G401 (cell line): ENCODE measurements at regions not wholly inside any gene's neighbourhood (a gene's known extent, or its start where the extent isn't known, plus 50 kb on each side); places are given as distances from the start of the nearest gene placed in this dataset.
"Not testable (repeated sequence)": the region's sequence is repeated elsewhere in the genome, so short reads cannot be mapped to it uniquely, and the experiment has no call there.

Source experiments
- DNase-seq: peaks from one replicate; pipeline ENCODE4 v3.0.0-alpha.2; 2015; ENCODE audit warnings: low spot score
- in situ Hi-C: cut with HindIII; loops from 2 replicates; pipeline ENCODE4 v1.10.0; 2016; ENCODE audit warnings: low sequenced_read_pairs, mixed read lengths

- DNase-seq = no peak
- in situ Hi-C loops = no loop called here
Measured at GRCh38 chr11:121887569-121887968, 228.4 kb downstream of the BLID start.

DNA sequence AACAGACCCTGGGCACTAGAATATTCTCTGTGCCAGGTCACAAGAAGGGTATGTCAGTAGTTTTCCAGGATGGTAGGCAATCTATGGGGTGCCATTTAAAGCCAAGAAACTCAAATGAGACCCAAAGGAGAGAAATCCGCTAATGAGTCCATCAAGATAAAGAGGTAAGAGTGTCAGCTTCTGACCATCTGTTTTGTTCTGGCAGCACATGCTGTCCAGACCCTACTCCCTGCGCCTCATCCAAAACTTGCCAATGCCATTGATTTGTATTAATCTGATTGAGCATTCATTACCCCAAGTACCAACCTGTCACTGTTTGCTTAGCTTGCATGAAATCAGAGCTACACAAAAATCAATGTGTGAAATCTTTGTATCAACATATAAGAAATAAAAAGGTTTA lies 229.0 kb downstream of the BLID start:
- in situ Hi-C loops = no loop called here
- DNase-seq = peak; percentile 66

DNA sequence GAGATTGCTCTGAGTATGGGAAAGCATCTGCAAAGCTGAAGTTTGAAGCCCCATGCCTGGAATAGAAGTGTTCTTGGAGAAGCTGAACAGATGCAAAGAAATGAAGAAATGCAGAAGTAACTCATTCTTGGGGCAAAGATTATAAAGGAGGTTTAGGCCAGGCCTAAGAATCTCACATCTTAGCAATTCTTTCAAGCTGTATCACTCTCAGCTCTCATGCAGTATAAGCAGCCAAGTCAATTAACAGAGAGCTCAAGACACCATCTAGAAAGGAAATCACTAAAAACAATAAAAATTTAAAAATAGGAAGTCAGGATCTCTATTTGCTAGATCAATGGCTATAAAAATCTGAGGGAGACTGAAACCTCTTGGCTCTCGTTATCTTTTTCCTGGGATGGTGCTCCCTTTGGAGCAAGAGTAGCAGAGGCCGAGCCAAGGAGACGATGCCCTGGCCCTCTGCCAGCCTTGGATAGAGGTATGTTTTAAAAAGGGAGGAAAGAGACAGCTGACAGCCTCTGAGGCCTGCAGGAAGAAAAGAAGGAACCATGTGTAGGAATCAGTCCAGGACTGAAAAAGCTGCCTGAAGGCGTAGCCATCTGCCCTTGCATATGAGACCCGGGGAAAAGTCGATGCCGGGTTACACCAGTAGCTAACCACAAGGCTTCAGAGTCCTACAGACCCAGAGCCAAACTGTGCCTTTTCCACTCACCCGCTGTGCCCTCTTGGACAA lies 229.8 kb downstream of the BLID start:
- peak; percentile 96 for DNase-seq
- in situ Hi-C loops = no loop called here

DNA sequence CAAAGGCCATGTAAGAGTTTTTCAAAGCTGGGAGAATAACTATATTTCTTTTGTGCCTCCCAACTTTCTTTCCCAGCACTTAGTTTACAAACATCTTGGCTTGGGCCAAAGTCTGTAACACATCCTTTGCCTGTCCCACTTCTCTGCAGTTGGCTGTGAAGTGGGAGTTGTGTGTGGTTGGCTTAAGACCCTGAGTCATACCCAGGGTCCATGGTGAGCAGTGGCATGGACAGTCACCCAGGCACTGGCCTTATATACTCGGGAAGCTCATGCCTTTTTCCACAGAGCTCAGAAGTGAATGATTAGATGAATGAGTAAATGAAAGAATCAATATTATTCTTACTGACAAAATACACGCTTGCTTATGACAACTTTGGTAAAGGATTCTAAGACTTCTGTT lies 231.4 kb downstream of the BLID start:
- DNase-seq = no peak
- in situ Hi-C loops = no loop called here

DNA sequence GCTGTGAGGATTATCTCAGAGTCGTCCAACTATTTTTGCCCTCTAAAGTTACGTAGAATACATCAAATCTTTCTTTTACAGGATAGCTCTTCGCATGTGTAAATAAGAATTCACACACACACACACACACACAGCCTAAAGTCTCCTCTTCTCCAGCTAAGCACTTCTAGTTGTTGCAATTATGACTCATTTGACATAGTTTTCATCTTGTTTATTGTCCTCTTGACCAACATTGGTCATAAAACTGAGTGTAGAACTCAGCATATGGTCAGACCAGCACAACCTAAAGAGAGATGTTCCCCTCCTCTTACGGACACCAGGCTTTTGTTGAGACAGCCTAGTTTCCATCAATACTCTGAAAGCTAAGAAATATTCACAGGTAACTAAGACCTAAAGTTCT lies 234.2 kb downstream of the BLID start:
- in situ Hi-C loops = no loop called here
- no peak for DNase-seq

- no peak for DNase-seq
- in situ Hi-C loops = no loop called here
Measured at GRCh38 chr11:121877152-121877551, 238.9 kb downstream of the BLID start.

GRCh38 chr11:121873766-121874165 lies 242.2 kb downstream of the BLID start:
- in situ Hi-C loops = no loop called here
- no peak for DNase-seq

- no peak for DNase-seq
Measured at GRCh38 chr11:121872356-121872755, 243.7 kb downstream of the BLID start.

GRCh38 chr11:121870206-121871045 lies 245.6 kb downstream of the BLID start:
- no peak for DNase-seq
- in situ Hi-C loops = no loop called here

More at GRCh38 chr11:121872356-121872755, 243.7 kb downstream of the BLID start:
- in situ Hi-C loops = no loop called here

DNA sequence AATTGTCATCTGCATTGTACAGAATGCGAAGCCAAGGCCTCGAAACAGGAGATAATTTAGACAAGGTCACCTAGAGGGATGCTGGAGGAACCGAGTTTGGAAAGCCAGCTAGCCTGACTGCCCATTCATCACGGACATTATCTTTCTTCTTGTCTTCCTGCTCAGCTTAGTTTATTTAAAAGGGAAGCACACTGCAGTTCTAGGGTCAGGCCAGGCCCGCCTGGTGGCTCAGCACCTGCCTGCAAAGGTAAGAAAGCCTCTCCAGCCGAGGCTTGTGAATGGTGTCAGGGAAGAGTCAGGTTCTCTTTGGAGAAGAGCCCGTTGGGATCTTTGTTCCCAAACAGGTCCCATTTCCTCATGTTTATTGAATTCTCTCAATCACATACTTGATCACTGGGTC lies 246.5 kb downstream of the BLID start:
- in situ Hi-C loops = no loop called here

GRCh38 chr11:121866754-121867153 lies 249.3 kb downstream of the BLID start:
- DNase-seq = no peak

More for the DNA sequence above, 246.5 kb downstream of the BLID start:
- DNase-seq = no peak

DNA sequence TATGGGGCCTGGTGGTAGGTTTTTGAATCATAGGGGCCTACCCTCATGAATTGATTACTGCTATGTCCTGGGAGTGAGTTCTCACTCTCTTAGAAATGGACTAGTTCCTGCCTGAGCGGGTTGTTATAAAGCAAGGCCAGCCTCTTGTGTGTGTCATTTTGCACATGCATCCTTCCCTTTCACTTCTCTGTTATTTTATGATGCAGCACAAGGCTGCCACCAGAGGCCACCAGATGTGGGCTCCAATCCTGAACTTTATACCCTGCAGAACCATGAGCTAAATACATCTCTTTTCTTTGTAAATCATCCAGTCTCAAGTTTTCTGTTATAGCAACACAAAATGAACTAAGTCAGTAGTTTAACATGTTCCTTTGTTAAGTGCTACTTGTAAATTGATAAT lies 251.4 kb downstream of the BLID start:
- in situ Hi-C loops = no loop called here
- DNase-seq = no peak

More at GRCh38 chr11:121866754-121867153, 249.3 kb downstream of the BLID start:
- in situ Hi-C loops = no loop called here

DNA sequence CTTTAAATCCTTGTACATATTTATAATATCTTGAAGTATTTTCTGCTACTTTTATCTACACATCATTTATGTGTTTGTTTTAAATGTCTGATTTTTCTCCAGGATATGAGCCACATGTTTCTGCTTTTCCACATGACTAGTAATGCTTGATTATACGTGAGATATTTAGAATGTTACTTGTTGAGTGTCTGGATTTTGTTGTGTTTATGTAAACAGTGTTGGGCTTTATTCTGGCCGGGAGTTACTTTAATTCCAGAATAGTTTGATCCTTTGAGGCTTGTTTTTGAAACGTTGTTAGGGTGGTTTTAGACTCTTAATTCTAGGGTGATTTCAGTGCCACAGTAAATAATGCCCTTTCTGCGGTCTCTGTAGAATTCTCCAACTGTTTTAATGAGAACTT lies 252.9 kb downstream of the BLID start:
- DNase-seq = no peak
- in situ Hi-C loops = no loop called here

GRCh38 chr11:121855138-121855537 lies 260.9 kb downstream of the BLID start:
- DNase-seq, in situ Hi-C loops: not testable (repeated sequence)

- in situ Hi-C loops = no loop called here
- DNase-seq = no peak
Measured at GRCh38 chr11:121844016-121844415, 272.0 kb downstream of the BLID start.

GRCh38 chr11:121842192-121842585 lies 273.8 kb downstream of the BLID start:
- DNase-seq = no peak
- in situ Hi-C loops = no loop called here

GRCh38 chr11:121841487-121842191 lies 274.4 kb downstream of the BLID start:
- no peak for DNase-seq
- in situ Hi-C loops = no loop called here

DNA sequence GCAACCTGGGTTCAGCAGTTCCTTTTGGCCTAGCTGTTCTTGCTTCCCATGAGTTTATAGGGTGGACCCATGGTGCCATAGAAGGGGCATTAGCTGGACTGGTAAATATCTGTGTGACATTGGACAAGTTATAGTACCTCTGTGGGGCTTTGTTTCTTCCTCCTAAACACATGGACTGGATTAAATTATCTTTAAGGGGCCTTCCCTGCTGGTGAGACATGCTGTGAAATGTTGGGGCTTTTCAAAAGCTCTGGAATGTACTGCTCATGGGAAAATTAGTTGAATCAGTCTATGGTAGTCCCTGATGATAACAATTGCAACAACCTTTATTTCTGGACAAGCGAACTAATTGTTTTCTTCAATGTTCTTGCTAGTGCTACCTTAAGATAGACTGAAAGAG lies 276.2 kb downstream of the BLID start:
- DNase-seq = no peak
- in situ Hi-C loops = no loop called here

- DNase-seq = no peak
- in situ Hi-C loops = no loop called here
Measured at GRCh38 chr11:121838571-121838970, 277.4 kb downstream of the BLID start.

GRCh38 chr11:121833970-121834369 lies 282.0 kb downstream of the BLID start:
- no peak for DNase-seq

More at GRCh38 chr11:121833970-121834369, 282.0 kb downstream of the BLID start:
- in situ Hi-C loops = no loop called here
